ENCODE measurements at regions not wholly inside any gene's neighbourhood (a gene's known extent, or its start where the extent isn't known, plus 50 kb on each side); places are given as distances from the start of the nearest gene placed in this dataset.

DNA sequence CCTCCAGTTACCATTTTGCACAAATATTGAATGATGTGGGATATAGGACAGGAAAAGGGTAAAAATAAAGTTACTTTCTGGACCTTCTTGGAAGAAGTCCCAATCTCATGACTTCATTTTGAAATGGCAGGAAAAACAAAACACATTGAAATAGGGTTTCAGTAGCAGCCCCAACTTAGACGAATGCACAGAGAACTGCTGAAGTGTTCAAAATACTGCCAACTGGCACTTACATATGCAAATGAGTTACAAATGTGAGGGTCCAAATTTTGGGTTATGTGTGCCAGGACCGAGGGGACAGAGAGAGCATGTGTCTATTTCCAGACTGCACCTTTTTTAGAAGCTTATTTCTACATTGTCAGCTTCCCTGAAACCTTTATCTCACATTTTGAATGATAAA is 112.9 kb upstream of the CCDC68 start:
- intact Hi-C loops (cut with DNase I), result no loop called here
- 46 to 51% methylated on average over 2 of the region's 2 CpGs for WGBS, 2 donors
- no peak for DNase-seq
- TF ChIP-seq, protein P1, sequence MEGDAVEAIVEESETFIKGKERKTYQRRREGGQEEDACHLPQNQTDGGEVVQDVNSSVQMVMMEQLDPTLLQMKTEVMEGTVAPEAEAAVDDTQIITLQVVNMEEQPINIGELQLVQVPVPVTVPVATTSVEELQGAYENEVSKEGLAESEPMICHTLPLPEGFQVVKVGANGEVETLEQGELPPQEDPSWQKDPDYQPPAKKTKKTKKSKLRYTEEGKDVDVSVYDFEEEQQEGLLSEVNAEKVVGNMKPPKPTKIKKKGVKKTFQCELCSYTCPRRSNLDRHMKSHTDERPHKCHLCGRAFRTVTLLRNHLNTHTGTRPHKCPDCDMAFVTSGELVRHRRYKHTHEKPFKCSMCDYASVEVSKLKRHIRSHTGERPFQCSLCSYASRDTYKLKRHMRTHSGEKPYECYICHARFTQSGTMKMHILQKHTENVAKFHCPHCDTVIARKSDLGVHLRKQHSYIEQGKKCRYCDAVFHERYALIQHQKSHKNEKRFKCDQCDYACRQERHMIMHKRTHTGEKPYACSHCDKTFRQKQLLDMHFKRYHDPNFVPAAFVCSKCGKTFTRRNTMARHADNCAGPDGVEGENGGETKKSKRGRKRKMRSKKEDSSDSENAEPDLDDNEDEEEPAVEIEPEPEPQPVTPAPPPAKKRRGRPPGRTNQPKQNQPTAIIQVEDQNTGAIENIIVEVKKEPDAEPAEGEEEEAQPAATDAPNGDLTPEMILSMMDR (IDR thresholded peaks at IDR 0.05), result no peak
- no peak for TF ChIP-seq POLR2A (IDR thresholded peaks at IDR 0.05)
- Histone ChIP-seq H3K27ac (no peak overlapping the region), H3K9me3 (no peaks in the 10 kb centered on the region), H3K36me3 (no peaks in the 10 kb centered on the region), H3K27me3 (no peaks in the 10 kb centered on the region), H3K4me1 (no peaks in the 10 kb centered on the region), H3K4me3 (replicated peaks in 1 of 3) (no peak overlapping the region)

GRCh38 chr18:55069497-55069896 is 110.2 kb upstream of the CCDC68 start:
- intact Hi-C loops (cut with DNase I), result no loop called here
- H3K9me3 ChIP-seq, result no peaks in the 10 kb centered on the region

DNA sequence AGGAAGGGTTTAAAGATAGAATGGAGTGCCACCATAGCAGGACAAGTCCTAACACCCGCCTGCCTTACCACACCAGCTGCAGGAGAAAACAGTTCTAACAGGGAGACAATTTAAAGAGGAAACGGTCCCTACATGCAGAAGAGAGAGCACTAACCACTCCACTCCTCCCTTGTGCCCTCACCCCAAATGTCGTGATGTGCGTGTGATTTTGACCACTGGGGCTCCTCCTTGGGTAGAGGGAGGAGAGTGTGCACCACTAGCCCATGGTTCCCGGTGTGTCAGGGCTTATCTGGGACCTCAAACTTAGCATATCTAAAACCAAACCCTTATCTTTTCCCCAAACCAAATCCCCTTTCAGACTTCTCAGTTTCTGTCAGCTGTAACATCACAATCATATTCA is 105.5 kb upstream of the CCDC68 start:
- intact Hi-C loops (cut with DNase I), result no loop called here
- DNase-seq, result no peak
- H3K4me1 ChIP-seq, result no peaks in the 10 kb centered on the region
- WGBS, 2 donors, result 86 to 88% methylated on average over 5 of the region's 5 CpGs
- no peaks in the 10 kb centered on the region for H3K9me3 ChIP-seq
- no peaks in the 10 kb centered on the region for H3K36me3 ChIP-seq
- no peaks in the 10 kb centered on the region for H3K27me3 ChIP-seq
- H3K4me3 ChIP-seq (replicated peaks in 1 of 3), result no peak overlapping the region
- no peak for TF ChIP-seq POLR2A (IDR thresholded peaks at IDR 0.05)
- TF ChIP-seq, protein P1 (IDR thresholded peaks at IDR 0.05), result no peak
- H3K27ac ChIP-seq, result no peak overlapping the region

More at GRCh38 chr18:55069497-55069896, 110.2 kb upstream of the CCDC68 start:
- Histone ChIP-seq H3K4me1 (no peaks in the 10 kb centered on the region), H3K36me3 (no peaks in the 10 kb centered on the region), H3K27me3 (no peaks in the 10 kb centered on the region), H3K27ac (no peak overlapping the region), H3K4me3 (replicated peaks in 1 of 3) (no peak overlapping the region)
- TF ChIP-seq POLR2A (IDR thresholded peaks at IDR 0.05), result no peak
- TF ChIP-seq, protein P1 (IDR thresholded peaks at IDR 0.05), result no peak
- 84 to 85% methylated on average over 6 of the region's 6 CpGs for WGBS, 2 donors
- no peak for DNase-seq

GRCh38 chr18:55064073-55064472 is 104.8 kb upstream of the CCDC68 start:
- intact Hi-C loops (cut with DNase I), result no loop called here
- no peaks in the 10 kb centered on the region for H3K27me3 ChIP-seq
- H3K36me3 ChIP-seq, result no peaks in the 10 kb centered on the region
- no peak overlapping the region for H3K27ac ChIP-seq
- no peaks in the 10 kb centered on the region for H3K9me3 ChIP-seq
- DNase-seq, result no peak
- 90 to 95% methylated on average over 4 of the region's 4 CpGs for WGBS, 2 donors
- no peak for TF ChIP-seq POLR2A (IDR thresholded peaks at IDR 0.05)
- TF ChIP-seq, protein P1 (IDR thresholded peaks at IDR 0.05), result no peak
- H3K4me1 ChIP-seq, result no peaks in the 10 kb centered on the region
- H3K4me3 ChIP-seq (replicated peaks in 1 of 3), result no peak overlapping the region

DNA sequence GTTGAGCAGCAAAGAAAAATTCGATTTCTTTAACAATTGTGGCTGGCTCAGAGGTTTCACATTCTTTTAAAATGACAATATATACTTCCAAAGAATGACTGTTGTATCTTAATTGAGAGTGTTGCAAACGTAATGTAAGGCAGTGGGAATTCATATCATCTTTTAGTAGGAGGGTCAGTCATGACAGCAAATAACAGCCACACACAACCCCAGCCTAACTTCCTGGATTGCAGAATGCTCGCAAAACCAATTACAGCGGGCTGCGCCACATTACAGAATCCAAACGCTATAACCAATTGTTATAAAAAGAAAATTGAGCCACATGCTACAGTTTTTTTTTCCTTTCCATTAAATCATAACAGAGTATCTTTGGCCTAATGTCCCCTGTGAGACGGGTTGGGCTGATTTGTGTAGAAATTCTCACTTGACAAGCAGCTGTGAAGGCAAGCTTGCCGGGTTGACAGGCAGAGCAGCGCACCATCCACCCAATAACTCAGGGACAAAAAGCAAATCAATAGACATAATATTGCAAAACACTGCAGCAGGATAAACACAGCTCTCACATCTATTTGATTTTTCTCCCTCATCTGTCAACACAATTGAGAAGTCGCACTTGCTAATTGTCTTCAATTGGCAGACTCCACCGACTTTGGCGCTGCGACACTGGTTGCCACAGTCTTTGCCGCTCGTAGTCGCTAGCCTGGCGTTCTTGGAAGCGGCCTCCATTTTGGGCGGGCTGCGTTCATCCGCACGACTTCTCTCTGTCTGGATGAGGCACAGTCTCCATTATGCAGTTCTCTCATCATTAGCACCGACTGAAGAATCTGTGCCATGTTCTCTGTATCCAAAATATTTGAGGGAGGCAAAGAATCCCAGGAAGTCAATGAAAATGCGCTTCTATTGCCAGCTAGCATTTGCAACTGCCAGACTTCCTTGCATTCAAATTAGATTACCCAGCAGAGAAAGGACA is 95.0 kb upstream of the CCDC68 start:
- Histone ChIP-seq H3K9me3 (no peaks in the 10 kb centered on the region), H3K27ac (no peak overlapping the region), H3K36me3 (no peaks in the 10 kb centered on the region), H3K27me3 (no peaks in the 10 kb centered on the region), H3K4me3 (replicated peaks in 1 of 3) (no peak overlapping the region), H3K4me1 (no peaks in the 10 kb centered on the region)
- no peak for DNase-seq
- intact Hi-C loops (cut with DNase I), result no loop called here
- TF ChIP-seq, protein P1 (IDR thresholded peaks at IDR 0.05), result no peak
- no peak for TF ChIP-seq POLR2A (IDR thresholded peaks at IDR 0.05)
- WGBS, 2 donors, result 93 to 94% methylated on average over 24 of the region's 24 CpGs
